Astrocyte (in vitro differentiated cells and primary cell): ENCODE measurements at regions not wholly inside any gene's neighbourhood (a gene's known extent, or its start where the extent isn't known, plus 50 kb on each side); places are given as distances from the start of the nearest gene placed in this dataset.

Experiments used
- EZH2 ChIP-seq: IDR thresholded peaks from 2 replicates; pipeline ENCODE4 v1.6.1; 2012; ENCODE audit warnings: mild to moderate bottlenecking, low read length, inconsistent platforms; ENCODE audit not compliant: insufficient read depth
- TF ChIP-seq, protein P1 (sequence below): IDR thresholded peaks from 2 replicates; pipeline ENCODE4 v1.5.1; 2011; ENCODE audit warnings: low read depth, mild to moderate bottlenecking, inconsistent platforms, low read length, moderate library complexity; ENCODE audit not compliant: insufficient read depth

DNA sequence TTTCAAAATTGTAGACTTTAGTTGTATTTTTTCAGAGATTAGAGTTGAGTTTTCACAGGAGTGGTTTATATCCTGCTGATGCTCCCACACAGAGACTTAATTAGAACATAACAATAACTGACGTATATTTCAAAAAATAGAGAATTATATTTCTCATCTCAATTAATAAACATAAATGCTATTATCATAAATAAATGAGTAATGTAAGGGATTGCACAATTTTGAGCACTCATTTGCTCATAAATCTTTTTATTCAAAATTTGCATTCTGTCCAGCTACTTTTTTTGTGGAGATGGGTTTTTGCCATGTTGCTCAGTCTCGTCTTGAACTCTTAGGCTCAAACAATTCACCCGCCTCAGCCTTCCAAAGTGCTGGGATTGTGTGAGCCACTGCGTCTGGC lies 515.7 kb upstream of the RORB start:
- TF ChIP-seq, protein P1, sequence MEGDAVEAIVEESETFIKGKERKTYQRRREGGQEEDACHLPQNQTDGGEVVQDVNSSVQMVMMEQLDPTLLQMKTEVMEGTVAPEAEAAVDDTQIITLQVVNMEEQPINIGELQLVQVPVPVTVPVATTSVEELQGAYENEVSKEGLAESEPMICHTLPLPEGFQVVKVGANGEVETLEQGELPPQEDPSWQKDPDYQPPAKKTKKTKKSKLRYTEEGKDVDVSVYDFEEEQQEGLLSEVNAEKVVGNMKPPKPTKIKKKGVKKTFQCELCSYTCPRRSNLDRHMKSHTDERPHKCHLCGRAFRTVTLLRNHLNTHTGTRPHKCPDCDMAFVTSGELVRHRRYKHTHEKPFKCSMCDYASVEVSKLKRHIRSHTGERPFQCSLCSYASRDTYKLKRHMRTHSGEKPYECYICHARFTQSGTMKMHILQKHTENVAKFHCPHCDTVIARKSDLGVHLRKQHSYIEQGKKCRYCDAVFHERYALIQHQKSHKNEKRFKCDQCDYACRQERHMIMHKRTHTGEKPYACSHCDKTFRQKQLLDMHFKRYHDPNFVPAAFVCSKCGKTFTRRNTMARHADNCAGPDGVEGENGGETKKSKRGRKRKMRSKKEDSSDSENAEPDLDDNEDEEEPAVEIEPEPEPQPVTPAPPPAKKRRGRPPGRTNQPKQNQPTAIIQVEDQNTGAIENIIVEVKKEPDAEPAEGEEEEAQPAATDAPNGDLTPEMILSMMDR, result no peak
- TF ChIP-seq EZH2, result no peak
